Urinary bladder (tissue), 3 donors: ENCODE measurements at regions not wholly inside any gene's neighbourhood (a gene's known extent, or its start where the extent isn't known, plus 50 kb on each side); places are given as distances from the start of the nearest gene placed in this dataset.

Experiments
- DNase-seq: peaks from one replicate; pipeline ENCODE4 v3.0.0-alpha.2; 2015; ENCODE audit errors: extremely low spot score
- H3K27ac ChIP-seq: one replicate; pipeline ENCODE4 v1.5.1; 2013; ENCODE audit warnings: low read depth, mild to moderate bottlenecking, moderate library complexity
- H3K36me3 ChIP-seq: one replicate; pipeline ENCODE4 v1.6.1; 2013; ENCODE audit warnings: mild to moderate bottlenecking, moderate library complexity; ENCODE audit not compliant: insufficient read depth
- H3K4me1 ChIP-seq: one replicate; pipeline ENCODE4 v1.6.1; 2013; ENCODE audit warnings: mild to moderate bottlenecking, moderate library complexity; ENCODE audit not compliant: insufficient read depth
- H3K4me3 ChIP-seq: one replicate; pipeline ENCODE4 v1.5.1; 2013; ENCODE audit warnings: low read depth, low read length
- WGBS: extraction: QIAGEN DNeasy Blood & Tissue Kit; methylation state at CpG from one replicate; pipeline ENCODE4 v1.1.7; 2013; 5-methylcytosine and 5-hydroxymethylcytosine counted together
- donor health status: healthy with polysubstance abuse.
- donor health status: healthy.

DNA sequence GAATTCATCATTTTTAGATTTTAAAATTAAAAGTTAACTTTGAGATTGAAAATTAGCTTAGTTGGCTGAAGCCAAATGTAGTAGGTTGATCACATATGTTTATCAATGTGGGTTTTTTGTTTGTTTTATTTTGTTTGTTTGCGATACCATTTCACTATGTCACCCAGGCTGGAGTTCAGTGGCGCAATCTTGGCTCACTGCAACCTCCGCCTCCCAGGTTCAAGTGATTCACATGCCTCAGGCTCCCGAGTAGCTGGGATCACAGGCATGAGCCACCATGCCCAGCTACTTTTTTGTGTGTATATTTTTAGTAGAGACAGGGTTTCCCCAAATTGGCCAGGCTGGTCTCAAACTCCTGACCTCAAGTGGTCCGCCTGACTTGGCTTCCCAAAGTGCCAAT, 665.7 kb upstream of the SLC10A2 start:
- Histone ChIP-seq H3K27ac (no peak overlapping the region), H3K4me3 (no peak overlapping the region), H3K36me3 (no peaks in the 10 kb centered on the region), H3K4me1 (no peaks in the 10 kb centered on the region)
- no peak for DNase-seq
- 96% methylated on average over 5 of the region's 5 CpGs for WGBS

DNA sequence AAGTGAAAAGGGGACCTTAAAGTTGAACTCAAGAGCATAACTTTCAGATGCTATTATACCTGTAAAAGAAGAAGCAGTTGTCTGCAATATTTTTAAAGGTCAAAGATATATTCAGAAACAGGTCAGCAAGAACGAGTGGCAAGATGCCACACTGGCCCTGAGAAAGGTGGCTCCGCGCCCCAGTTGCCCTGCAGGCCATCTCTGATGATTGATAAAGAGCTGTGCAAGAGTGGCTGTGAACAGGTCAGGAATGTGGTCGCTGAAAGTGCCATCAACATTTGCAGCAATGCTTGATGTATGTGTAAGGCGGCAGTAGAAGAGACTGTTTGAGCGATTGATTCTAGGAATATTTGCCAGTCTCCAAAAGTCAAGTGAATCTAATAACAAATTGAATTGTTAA, 664.2 kb upstream of the SLC10A2 start:
- Histone ChIP-seq H3K27ac (no peak overlapping the region), H3K4me3 (no peak overlapping the region), H3K36me3 (no peaks in the 10 kb centered on the region), H3K4me1 (no peaks in the 10 kb centered on the region)
- 76% methylated on average over 6 of the region's 6 CpGs for WGBS
- no peak for DNase-seq

DNA sequence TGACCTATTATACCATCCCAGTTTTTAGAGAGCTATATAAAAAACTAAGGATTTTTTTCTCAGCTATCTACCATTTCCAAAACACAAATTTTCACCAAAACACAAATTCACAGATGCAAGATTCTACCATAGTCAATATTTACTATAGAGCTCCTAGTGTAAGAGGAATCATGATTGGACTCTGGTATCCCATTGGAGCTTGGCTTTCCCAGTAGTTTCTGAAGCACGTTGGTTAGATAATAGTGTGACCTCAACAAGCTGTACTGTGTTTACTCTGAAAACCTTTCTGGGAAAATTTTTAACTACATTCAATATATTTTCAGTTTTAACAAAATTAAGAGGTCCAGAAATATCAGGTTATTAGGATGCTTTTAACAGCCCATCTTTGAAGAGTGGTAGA, 660.6 kb upstream of the SLC10A2 start:
- DNase-seq: no peak
- WGBS: 60% methylated on average over 1 of the region's 1 CpG

DNA sequence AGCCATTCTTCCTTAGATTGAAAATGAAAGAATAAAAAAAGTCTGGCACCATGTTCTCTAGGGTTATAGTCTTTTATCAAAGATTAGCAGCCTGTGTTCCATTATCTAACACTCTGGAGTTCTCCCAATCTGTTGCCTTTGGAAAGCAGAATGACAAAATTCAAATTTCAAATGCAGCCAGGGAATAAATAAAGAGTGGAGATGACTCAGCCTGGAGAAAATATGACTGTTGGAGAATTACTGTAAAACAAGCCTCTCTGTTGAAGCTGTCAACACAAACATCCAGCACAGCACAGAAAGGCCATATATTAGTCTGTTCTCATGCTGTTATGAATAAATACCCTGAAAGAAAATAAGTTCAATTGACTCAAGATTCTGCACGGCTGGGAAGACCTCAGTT, 650.5 kb upstream of the SLC10A2 start:
- 0% methylated on average over 1 of the region's 1 CpG for WGBS
- H3K4me1 ChIP-seq: no peaks in the 10 kb centered on the region
- no peaks in the 10 kb centered on the region for H3K36me3 ChIP-seq
- no peak overlapping the region for H3K27ac ChIP-seq
- no peak overlapping the region for H3K4me3 ChIP-seq
- no peak for DNase-seq

More for the DNA sequence above, 660.6 kb upstream of the SLC10A2 start:
- H3K4me1 ChIP-seq: no peaks in the 10 kb centered on the region
- H3K36me3 ChIP-seq: no peaks in the 10 kb centered on the region
- no peak overlapping the region for H3K27ac ChIP-seq
- no peak overlapping the region for H3K4me3 ChIP-seq

DNA sequence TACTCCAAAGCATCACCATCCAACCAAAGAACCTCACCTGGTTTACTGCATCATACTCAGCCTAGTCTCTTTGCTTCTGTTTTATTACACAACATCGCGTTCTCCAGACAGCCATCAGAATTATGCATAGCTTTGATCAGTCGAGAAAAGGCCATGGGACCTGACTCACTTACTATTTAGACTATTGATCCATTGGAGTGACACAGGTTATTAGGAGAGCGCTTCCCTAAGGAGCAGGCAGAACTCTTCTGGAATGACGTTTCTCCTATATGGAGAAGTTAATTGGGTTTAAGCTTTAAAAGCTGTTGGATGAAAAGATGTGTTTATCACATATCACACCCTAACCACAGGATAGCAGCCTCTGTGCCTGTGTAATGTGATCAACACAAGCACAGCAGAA, 649.1 kb upstream of the SLC10A2 start:
- DNase-seq: no peak
- Histone ChIP-seq H3K27ac (no peak overlapping the region), H3K4me1 (no peaks in the 10 kb centered on the region), H3K4me3 (no peak overlapping the region), H3K36me3 (no peaks in the 10 kb centered on the region)
- 90% methylated on average over 5 of the region's 5 CpGs for WGBS

DNA sequence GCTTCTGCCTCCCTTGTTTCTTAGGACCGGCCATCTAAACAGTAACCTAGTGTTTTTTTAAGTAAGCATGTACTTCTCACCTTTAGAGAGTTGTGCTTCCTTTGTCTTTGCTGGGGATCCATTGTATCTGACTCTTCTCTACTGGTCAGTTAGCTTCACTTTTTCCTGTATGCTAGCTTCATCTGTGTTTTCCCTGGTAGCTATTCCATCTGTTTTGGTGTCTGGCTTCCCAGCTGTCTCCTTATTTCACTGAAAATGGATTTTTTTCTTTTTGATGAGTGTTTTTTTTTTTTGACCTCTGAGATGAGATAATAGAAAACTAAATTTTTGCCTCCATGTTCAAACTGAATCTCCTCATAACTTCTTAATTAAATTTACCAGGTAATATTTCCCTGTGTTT, 637.0 kb upstream of the SLC10A2 start:
- Histone ChIP-seq H3K4me3 (no peak overlapping the region), H3K27ac (no peak overlapping the region), H3K36me3 (no peaks in the 10 kb centered on the region), H3K4me1 (no peaks in the 10 kb centered on the region)
- WGBS: 91% methylated on average over 1 of the region's 1 CpG
- no peak for DNase-seq

DNA sequence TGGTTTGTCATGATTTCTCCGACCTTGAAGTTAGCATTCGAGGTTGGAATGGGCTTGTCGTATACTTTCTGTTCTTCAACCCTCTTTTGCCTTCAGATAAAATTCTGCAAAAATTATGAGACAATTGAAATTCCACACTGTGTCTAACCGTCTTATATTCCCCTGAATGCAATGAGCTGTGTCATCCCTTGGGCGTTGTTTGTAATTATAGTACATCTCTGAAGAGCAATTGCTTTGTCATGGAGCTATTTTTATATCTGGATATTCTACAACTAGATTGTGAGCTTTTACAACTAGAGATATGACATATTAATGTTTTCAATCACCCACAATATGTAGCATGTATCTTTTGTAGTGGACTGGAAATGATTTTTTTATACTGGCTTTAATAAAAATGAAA, 631.8 kb upstream of the SLC10A2 start:
- 68% methylated on average over 5 of the region's 5 CpGs for WGBS
- no peak overlapping the region for H3K27ac ChIP-seq
- DNase-seq: no peak
- no peak overlapping the region for H3K4me3 ChIP-seq
- H3K36me3 ChIP-seq: no peaks in the 10 kb centered on the region
- H3K4me1 ChIP-seq: no peaks in the 10 kb centered on the region

DNA sequence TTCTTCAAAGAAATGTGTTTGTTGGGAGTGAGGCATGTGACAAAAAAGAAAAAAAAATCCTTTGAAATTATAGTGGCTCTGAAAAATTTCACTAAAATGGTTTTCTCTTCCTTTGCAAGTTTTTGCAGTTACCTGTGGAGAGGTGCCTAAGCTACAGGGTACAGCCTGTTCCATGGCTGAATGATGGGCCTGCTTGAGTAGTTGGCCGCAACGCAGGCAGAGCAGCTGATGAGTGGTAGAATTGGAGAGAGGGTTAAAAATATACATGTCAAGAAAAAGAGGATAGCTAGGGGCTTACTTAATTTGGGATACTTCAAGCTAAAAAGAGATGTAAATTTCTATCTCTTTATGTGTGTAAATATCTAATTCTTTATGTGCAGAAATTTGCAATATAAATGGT, 629.1 kb upstream of the SLC10A2 start:
- 92% methylated on average over 2 of the region's 2 CpGs for WGBS
- H3K36me3 ChIP-seq: no peaks in the 10 kb centered on the region
- no peaks in the 10 kb centered on the region for H3K4me1 ChIP-seq
- no peak overlapping the region for H3K4me3 ChIP-seq
- H3K27ac ChIP-seq: no peak overlapping the region
- DNase-seq: no peak

DNA sequence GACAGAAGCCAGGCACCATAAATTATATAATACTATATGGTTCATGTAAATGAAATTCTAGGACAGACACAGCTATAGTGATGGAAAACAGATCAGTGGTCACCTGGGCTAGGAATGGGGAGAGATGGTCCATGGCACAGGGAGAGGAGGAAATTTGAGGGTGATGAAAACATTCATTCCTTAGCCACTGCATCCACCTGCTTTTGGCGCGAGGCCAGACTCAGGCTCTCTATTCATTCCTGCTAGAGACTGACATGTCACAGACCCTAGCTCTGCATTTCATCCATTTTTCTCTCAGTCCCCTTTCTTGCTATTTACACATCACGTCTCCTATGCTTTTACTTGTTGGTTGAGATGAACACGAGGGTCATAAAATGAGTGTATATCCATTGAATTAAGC, 628.3 kb upstream of the SLC10A2 start:
- DNase-seq: no peak
- Histone ChIP-seq H3K4me3 (no peak overlapping the region), H3K4me1 (no peaks in the 10 kb centered on the region), H3K27ac (no peak overlapping the region), H3K36me3 (no peaks in the 10 kb centered on the region)
- WGBS: 75% methylated on average over 4 of the region's 4 CpGs

DNA sequence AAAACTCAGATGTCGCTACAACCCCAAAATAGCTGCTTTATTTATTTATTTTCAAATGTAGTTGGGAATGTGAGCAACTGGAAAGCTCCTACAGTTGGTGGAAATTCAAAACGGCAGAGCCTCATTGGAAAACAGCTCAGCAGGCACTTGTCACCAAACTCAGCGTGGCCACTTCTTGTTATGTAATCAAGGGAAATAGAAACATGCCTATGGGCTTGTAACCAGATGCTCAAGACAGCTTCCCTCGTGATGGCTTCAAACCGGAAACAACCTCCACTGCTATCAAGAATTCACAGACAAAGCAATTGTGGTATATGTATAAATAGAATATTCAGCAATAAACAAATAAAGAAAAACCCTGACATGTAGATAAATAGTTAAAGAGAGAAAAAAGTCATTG, 627.8 kb upstream of the SLC10A2 start:
- no peak overlapping the region for H3K4me3 ChIP-seq
- no peak for DNase-seq
- H3K4me1 ChIP-seq: no peaks in the 10 kb centered on the region
- no peaks in the 10 kb centered on the region for H3K36me3 ChIP-seq
- WGBS: 38% methylated on average over 5 of the region's 5 CpGs
- no peak overlapping the region for H3K27ac ChIP-seq

DNA sequence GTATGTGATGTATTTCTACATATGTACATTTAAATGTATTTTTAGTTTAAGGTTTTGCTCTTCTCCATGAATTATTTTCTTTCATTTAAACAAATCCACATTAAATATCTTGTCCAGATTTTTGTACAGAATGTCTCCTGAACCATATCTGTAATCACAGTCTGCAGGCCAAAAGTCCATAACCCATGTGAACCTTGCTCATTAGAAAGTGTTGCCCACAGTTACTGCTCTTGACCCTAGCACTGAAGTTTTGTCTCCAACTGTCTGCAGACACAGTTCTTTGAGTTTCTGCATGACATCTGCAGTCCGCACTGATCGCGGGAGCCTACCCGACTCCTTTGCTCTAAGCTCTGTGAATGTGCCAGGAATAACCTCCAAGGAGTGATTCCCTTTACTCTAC, 626.2 kb upstream of the SLC10A2 start:
- Histone ChIP-seq H3K4me1 (no peaks in the 10 kb centered on the region), H3K36me3 (no peaks in the 10 kb centered on the region), H3K4me3 (no peak overlapping the region), H3K27ac (no peak overlapping the region)
- no peak for DNase-seq
- WGBS: 86% methylated on average over 4 of the region's 4 CpGs

DNA sequence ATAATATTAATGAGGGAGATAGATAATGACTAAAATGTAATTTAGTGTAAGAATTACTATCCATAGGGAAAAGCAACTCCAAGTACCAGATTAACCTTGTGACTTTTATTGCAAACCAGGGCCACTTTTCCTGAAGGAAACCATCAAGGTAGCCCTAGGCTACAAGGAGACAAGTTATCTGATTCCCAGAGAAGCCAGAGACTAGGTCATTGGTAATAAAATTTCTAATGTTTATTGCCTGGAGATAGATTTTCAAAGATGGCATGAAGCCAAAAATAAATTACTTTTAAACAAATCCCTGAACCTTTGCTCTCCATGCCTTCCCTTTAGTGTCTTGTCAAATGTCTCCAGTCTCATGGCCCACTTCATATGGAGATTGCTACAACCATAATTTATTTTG, 610.1 kb upstream of the SLC10A2 start:
- H3K27ac ChIP-seq: no peak overlapping the region
- H3K4me1 ChIP-seq: no peaks in the 10 kb centered on the region
- no peak overlapping the region for H3K4me3 ChIP-seq
- no peak for DNase-seq
- H3K36me3 ChIP-seq: no peaks in the 10 kb centered on the region

DNA sequence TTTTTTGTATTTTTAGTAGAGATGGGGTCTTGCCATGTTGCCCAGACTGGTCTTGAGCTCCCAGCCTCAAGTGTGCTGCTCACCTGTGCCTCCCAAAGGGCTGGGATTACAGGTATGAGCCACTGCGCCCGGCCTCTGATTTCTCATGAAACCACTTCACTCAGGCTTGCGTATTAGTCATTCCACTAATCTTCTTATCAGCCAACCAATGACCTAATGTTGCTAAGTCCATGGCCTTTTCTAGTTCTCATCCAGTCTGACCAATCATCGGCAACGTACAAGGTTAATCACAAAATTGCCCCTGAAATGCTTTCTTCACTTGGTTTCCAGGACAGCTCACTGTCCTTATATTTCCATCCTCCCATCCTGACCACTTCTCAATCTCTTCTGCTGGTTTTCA, 605.3 kb upstream of the SLC10A2 start:
- Histone ChIP-seq H3K36me3 (no peaks in the 10 kb centered on the region), H3K4me3 (no peak overlapping the region)
- 94% methylated on average over 5 of the region's 5 CpGs for WGBS

DNA sequence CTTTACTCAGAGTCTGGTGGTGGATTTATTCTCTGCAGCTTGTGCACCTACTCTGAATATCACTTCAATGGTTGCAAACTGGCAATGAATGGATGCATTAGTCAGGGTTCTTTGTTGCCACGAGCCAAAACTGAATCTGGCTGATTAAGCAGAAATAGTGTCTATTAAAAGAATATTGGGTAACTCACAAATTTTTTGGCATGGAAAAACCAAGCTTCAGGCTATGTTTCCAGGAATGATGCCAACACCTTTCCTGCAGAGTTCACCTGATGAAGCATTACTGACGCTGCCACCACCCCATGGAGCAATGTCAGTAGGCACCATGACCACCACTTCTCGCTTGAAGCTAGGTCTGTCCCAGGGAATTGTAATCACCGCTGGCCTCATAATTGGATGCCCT, 597.8 kb upstream of the SLC10A2 start:
- Histone ChIP-seq H3K4me1 (no peaks in the 10 kb centered on the region), H3K4me3 (no peak overlapping the region), H3K27ac (no peak overlapping the region), H3K36me3 (no peaks in the 10 kb centered on the region)
- WGBS: 86% methylated on average over 4 of the region's 4 CpGs
- DNase-seq: no peak

More for the DNA sequence above, 605.3 kb upstream of the SLC10A2 start:
- Histone ChIP-seq H3K4me1 (no peaks in the 10 kb centered on the region), H3K27ac (no peak overlapping the region)
- DNase-seq: no peak

DNA sequence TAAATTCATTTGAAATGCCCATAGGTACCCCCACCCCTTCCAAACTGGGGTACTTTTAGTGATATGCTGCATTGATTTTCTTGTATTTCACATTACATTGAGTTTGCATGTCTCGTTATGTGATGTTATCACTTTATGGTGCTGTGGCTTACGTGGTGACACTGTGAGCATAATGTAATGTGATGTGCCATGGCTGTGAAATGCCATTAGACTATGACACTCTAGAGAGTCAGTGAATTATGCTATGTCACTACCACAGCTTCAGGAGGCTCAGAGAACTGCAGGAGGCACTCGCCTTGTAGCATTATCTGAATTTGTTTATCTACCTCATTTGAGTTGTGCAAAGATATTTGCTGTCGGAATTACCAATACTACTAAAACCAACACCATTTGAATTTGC, 590.1 kb upstream of the SLC10A2 start:
- 78% methylated on average over 4 of the region's 4 CpGs for WGBS
- no peak for DNase-seq
- Histone ChIP-seq H3K36me3 (no peaks in the 10 kb centered on the region), H3K4me1 (no peaks in the 10 kb centered on the region), H3K27ac (no peak overlapping the region), H3K4me3 (no peak overlapping the region)
